Mesenchymal stem cell (in vitro differentiated cells and primary cell): ENCODE measurements at regions not wholly inside any gene's neighbourhood (a gene's known extent, or its start where the extent isn't known, plus 50 kb on each side); places are given as distances from the start of the nearest gene placed in this dataset.
A peak's percentile ranks its signal among the peaks of the same experiment; 100 is the strongest.

Experiments used
- DNase-seq: peaks from one replicate; pipeline ENCODE4 v3.0.0-alpha.2; 2013
- H2AFZ ChIP-seq: one replicate; pipeline ENCODE4 v1.6.1; 2013; ENCODE audit warnings: low read depth, mild to moderate bottlenecking, control low read depth, inconsistent platforms, low read length, moderate library complexity
- H2AK5ac ChIP-seq: 2 replicates; pipeline ENCODE4 v1.6.1; 2013; ENCODE audit warnings: low read length, moderate library complexity, mild to moderate bottlenecking, inconsistent platforms; ENCODE audit not compliant: severe bottlenecking
- H2BK120ac ChIP-seq: one replicate; pipeline ENCODE4 v1.6.1; 2013; ENCODE audit warnings: low read depth, mild to moderate bottlenecking, inconsistent platforms, low read length, moderate library complexity
- H2BK12ac ChIP-seq, 2 experiments: one replicate each; pipeline ENCODE4 v1.6.1; 2013; ENCODE audit warnings: inconsistent platforms in 2 of 2, low read length in 2 of 2, mild to moderate bottlenecking in 2 of 2, moderate library complexity in 2 of 2, control low read depth in 1 of 2
- H2BK15ac ChIP-seq: one replicate; pipeline ENCODE4 v1.6.1; 2013; ENCODE audit warnings: mild to moderate bottlenecking, low read depth, inconsistent platforms; ENCODE audit not compliant: poor library complexity, severe bottlenecking
- H2BK5ac ChIP-seq: 2 replicates; pipeline ENCODE4 v1.6.1; 2013; ENCODE audit warnings: low read depth, mild to moderate bottlenecking, low read length, control low read depth, inconsistent platforms; ENCODE audit not compliant: poor library complexity, severe bottlenecking
- H3K14ac ChIP-seq, 2 experiments: one replicate each; pipeline ENCODE4 v1.6.1; 2013; ENCODE audit warnings: inconsistent platforms in 2 of 2, low read length in 2 of 2, control low read depth in 1 of 2, mild to moderate bottlenecking in 1 of 2, moderate library complexity in 1 of 2
- H3K18ac ChIP-seq, 2 experiments: one replicate each; pipeline ENCODE4 v1.6.1; 2013; ENCODE audit warnings: inconsistent platforms in 2 of 2, low read length in 2 of 2, control low read depth in 1 of 2, low read depth in 1 of 2, mild to moderate bottlenecking in 1 of 2
- H3K23ac ChIP-seq, 2 experiments: one replicate each; pipeline ENCODE4 v1.6.1; 2013; ENCODE audit warnings: inconsistent platforms in 2 of 2, low read length in 2 of 2, mild to moderate bottlenecking in 2 of 2, moderate library complexity in 2 of 2, control low read depth in 1 of 2
- H3K27ac ChIP-seq: 2 replicates; pipeline ENCODE4 v1.5.1; 2013; ENCODE audit warnings: mild to moderate bottlenecking, moderate library complexity, low read length, control low read depth, inconsistent platforms; ENCODE audit not compliant: poor library complexity, severe bottlenecking
- H3K27me3 ChIP-seq, 2 experiments: 2 replicates each; pipeline versions ENCODE4 v1.6.1 to v1.7.0; 2013; ENCODE audit warnings: low read length in 2 of 2, mild to moderate bottlenecking in 2 of 2, moderate library complexity in 2 of 2, control low read depth in 1 of 2, inconsistent platforms in 1 of 2; ENCODE audit not compliant: control insufficient read depth in 1 of 2, insufficient read depth in 1 of 2
- H3K36me3 ChIP-seq, 2 experiments: 2 replicates each; pipeline versions ENCODE4 v1.6.1 to v1.7.0; 2013; ENCODE audit warnings: low read length in 2 of 2, control low read depth in 1 of 2, inconsistent platforms in 1 of 2, low read depth in 1 of 2, mild to moderate bottlenecking in 1 of 2; ENCODE audit not compliant: insufficient read depth in 2 of 2, control insufficient read depth in 1 of 2
- H3K4ac ChIP-seq, 2 experiments: one replicate each; pipeline ENCODE4 v1.6.1; 2013; ENCODE audit warnings: inconsistent platforms in 2 of 2, low read length in 2 of 2, mild to moderate bottlenecking in 2 of 2, moderate library complexity in 2 of 2, control low read depth in 1 of 2, low read depth in 1 of 2
- H3K4me1 ChIP-seq: 2 replicates; pipeline ENCODE4 v1.6.1; 2013; ENCODE audit warnings: low read depth, low read length, control low read depth; ENCODE audit not compliant: control insufficient read depth, insufficient read depth
- H3K4me2 ChIP-seq: 2 replicates; pipeline ENCODE4 v1.6.1; 2013; ENCODE audit warnings: low read length, mild to moderate bottlenecking, inconsistent platforms; ENCODE audit not compliant: poor library complexity, severe bottlenecking
- H3K4me3 ChIP-seq, 2 experiments: 2 replicates each; pipeline versions ENCODE4 v1.5.1 to v1.7.0; 2013; ENCODE audit warnings: low read length in 2 of 2, mild to moderate bottlenecking in 2 of 2, control low read depth in 1 of 2, low read depth in 1 of 2; ENCODE audit not compliant: insufficient read depth in 1 of 2
- H3K79me1 ChIP-seq: replicated peaks from 2 replicates; pipeline ENCODE4 v1.6.1; 2013; ENCODE audit warnings: mild to moderate bottlenecking, control low read depth, low read length, inconsistent platforms; ENCODE audit not compliant: poor library complexity, severe bottlenecking
- H3K9ac ChIP-seq: 2 replicates; pipeline ENCODE4 v1.7.0; 2013; ENCODE audit warnings: mild to moderate bottlenecking, low read length, moderate library complexity
- H3K9me3 ChIP-seq: 2 replicates; pipeline ENCODE4 v1.7.0; 2013; ENCODE audit warnings: mild to moderate bottlenecking, low read length; ENCODE audit not compliant: control insufficient read depth
- H4K8ac ChIP-seq: one replicate; pipeline ENCODE4 v1.6.1; 2013; ENCODE audit warnings: inconsistent platforms, mild to moderate bottlenecking, low read length, moderate library complexity
- H4K91ac ChIP-seq: one replicate; pipeline ENCODE4 v1.6.1; 2013; ENCODE audit warnings: mild to moderate bottlenecking, low read length, inconsistent platforms
- WGBS: methylation state at CpG from one replicate; pipeline ENCODE4 v1.1.7; 2013; ENCODE audit warnings: mixed read lengths; 5-methylcytosine and 5-hydroxymethylcytosine counted together

GRCh38 chr6:128731249-128732165 lies 151.4 kb upstream of the LAMA2 start:
- Histone ChIP-seq H2AK5ac (no peak overlapping the region), H4K91ac (no peak overlapping the region), H2BK12ac (no peak overlapping the region), H3K9ac (peak overlapping the region; percentile 33), H2BK120ac (no peak overlapping the region), H3K4me2 (no peak overlapping the region), H3K9me3 (no peaks in the 10 kb centered on the region), H2AFZ (no peak overlapping the region), H3K4me3 (no peak overlapping the region), H3K4ac (no peak overlapping the region), H2BK15ac (no peak overlapping the region), H2BK5ac (no peak overlapping the region), H3K23ac (no peak overlapping the region), H3K14ac (no peak overlapping the region), H3K18ac (peak overlapping the region in 1 of 2 experiments; percentile 9), H3K36me3 (no peaks in the 10 kb centered on the region), H3K4me1 (no peaks in the 10 kb centered on the region), H3K27me3 (no peaks in the 10 kb centered on the region), H3K27ac (no peak overlapping the region), H3K79me1 (no peaks in the 10 kb centered on the region), H4K8ac (no peak overlapping the region)
- WGBS, result 47% methylated on average over 2 of the region's 2 CpGs
- peak; percentile 63 for DNase-seq

DNA sequence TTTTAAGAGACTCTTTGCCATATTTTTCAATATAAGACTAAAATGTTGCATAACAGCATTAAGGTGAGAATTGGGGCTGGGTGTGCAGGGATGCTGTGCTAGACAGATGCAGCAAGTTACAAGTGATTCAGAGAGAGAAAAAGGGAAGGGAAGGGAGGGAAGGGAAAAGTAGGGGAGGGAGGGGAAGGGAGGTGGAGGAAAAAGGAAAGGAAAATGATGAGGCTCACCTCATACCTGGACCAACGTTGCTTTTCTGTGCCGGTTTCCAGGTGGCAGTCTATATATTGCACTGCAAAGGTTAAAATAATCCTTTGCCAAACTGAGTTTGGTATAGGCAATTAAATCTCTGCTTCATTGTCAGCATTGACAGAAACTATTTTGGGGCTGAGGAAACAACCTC lies 155.4 kb upstream of the LAMA2 start:
- Histone ChIP-seq H3K4ac (no peak overlapping the region), H3K18ac (no peak overlapping the region), H3K4me2 (no peak overlapping the region), H3K4me1 (peaks cover 2% of the 10 kb centered on the region), H3K9ac (no peak overlapping the region), H2BK12ac (no peak overlapping the region), H4K8ac (no peak overlapping the region), H2BK5ac (no peak overlapping the region), H3K14ac (no peak overlapping the region), H3K23ac (no peak overlapping the region), H3K27ac (no peak overlapping the region), H2BK120ac (no peak overlapping the region), H2AFZ (no peak overlapping the region), H3K36me3 (no peaks in the 10 kb centered on the region), H4K91ac (no peak overlapping the region), H2BK15ac (no peak overlapping the region), H3K9me3 (no peaks in the 10 kb centered on the region), H2AK5ac (no peak overlapping the region), H3K27me3 (no peaks in the 10 kb centered on the region), H3K4me3 (no peak overlapping the region), H3K79me1 (no peaks in the 10 kb centered on the region)
- 100% methylated on average over 2 of the region's 2 CpGs for WGBS
- DNase-seq, result no peak

DNA sequence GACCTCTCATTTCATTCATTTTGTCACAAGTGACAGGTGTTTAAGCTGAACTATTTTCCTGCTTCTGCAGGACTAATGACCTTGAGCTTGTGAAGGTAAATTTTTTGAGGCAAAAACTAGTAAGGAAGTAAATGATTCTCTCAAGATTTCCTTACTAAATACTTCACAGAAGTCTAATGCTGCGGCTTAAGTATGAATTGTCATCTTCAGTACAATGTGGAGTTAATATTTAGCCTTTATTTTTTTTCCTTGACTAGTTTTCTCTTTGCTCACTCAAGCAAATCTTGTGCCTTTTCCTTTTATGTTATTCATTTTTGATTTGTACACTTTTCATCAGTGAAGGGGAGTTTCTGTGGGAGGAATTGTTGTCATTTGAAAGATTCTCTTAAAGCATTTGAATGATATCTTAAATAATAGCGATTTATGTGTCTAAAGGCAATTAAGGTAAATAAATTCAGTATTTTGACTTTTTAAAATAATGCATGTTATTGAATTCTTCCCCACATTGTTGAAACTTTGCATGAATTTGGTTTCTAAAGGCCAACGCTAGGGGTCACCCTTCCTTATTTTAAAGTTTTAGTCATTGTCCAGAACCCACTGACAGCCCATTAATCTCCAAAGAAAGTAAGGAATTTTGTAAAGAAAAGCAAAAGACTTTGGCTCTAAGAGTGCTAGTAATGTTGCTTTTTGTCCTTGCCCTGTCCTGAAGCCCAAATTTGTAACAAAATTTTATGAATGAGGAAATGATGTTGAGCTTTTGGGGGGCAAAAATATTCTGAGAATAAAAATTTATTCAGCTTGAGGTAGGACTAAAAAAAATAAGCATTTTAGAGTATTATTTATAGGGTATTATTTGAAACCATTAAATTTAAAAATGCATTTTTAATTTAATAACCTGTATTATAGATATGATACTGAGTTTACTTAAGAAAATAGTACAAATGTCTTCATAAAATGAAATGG lies 157.4 kb upstream of the LAMA2 start:
- no peaks in the 10 kb centered on the region for H3K27me3 ChIP-seq
- no peak overlapping the region for H2BK120ac ChIP-seq
- H3K27ac ChIP-seq, result peak overlapping the region; percentile 57
- H3K9ac ChIP-seq, result no peak overlapping the region
- no peak overlapping the region for H4K91ac ChIP-seq
- no peak overlapping the region for H3K14ac ChIP-seq
- no CpG with 5 or more reads among the region's 3 CpGs for WGBS
- no peak overlapping the region for H2BK15ac ChIP-seq
- no peak overlapping the region for H3K18ac ChIP-seq
- no peak overlapping the region for H3K4me3 ChIP-seq
- H3K23ac ChIP-seq, result no peak overlapping the region
- H3K4ac ChIP-seq, result no peak overlapping the region
- DNase-seq, result peak; percentile 45
- no peaks in the 10 kb centered on the region for H3K79me1 ChIP-seq
- H2BK12ac ChIP-seq, result no peak overlapping the region
- no peak overlapping the region for H2AFZ ChIP-seq
- H4K8ac ChIP-seq, result no peak overlapping the region
- H3K36me3 ChIP-seq, result no peaks in the 10 kb centered on the region
- H3K4me1 ChIP-seq, result peaks cover 2% of the 10 kb centered on the region
- H2BK5ac ChIP-seq, result no peak overlapping the region
- H2AK5ac ChIP-seq, result no peak overlapping the region
- H3K9me3 ChIP-seq, result no peaks in the 10 kb centered on the region
- no peak overlapping the region for H3K4me2 ChIP-seq

DNA sequence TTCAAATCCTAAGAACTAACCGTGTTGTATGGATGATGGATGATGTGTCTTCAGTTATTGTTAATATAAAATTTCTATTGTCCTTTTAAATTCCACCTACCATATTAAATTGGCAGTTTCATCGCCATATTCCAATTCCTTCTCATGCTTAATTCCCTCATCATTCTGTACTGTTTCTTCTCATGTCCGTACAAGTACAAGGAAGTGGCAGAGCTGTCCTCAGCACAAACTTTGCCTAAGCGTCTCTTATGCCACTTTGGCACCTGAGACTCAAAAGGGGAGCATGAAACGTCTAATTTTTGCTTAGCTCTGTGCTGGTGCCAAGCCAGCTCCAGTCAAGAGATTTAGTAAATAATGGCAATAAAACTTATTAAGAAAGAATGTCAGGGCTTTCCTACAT lies 158.2 kb upstream of the LAMA2 start:
- no peaks in the 10 kb centered on the region for H3K27me3 ChIP-seq
- H2BK120ac ChIP-seq, result no peak overlapping the region
- no peaks in the 10 kb centered on the region for H3K36me3 ChIP-seq
- no peak for DNase-seq
- H3K79me1 ChIP-seq, result no peaks in the 10 kb centered on the region
- H2BK15ac ChIP-seq, result no peak overlapping the region
- H2AFZ ChIP-seq, result no peak overlapping the region
- 95% methylated on average over 4 of the region's 5 CpGs for whole genome bisulfite sequencing
- H3K27ac ChIP-seq, result peak overlapping the region; percentile 57
- peak overlapping the region; percentile 70 for H2AK5ac ChIP-seq
- no peak overlapping the region for H4K8ac ChIP-seq
- H3K4ac ChIP-seq, result no peak overlapping the region
- H4K91ac ChIP-seq, result no peak overlapping the region
- H3K18ac ChIP-seq, result no peak overlapping the region
- no peak overlapping the region for H2BK12ac ChIP-seq
- no peak overlapping the region for H3K14ac ChIP-seq
- no peak overlapping the region for H3K9ac ChIP-seq
- H2BK5ac ChIP-seq, result peak overlapping the region; percentile 70
- no peak overlapping the region for H3K23ac ChIP-seq
- H3K4me3 ChIP-seq, result no peak overlapping the region
- H3K4me2 ChIP-seq, result no peak overlapping the region
- H3K4me1 ChIP-seq, result peaks cover 2% of the 10 kb centered on the region
- H3K9me3 ChIP-seq, result no peaks in the 10 kb centered on the region
